HG03520 (cell line): ENCODE measurements at regions not wholly inside any gene's neighbourhood (a gene's known extent, or its start where the extent isn't known, plus 50 kb on each side); places are given as distances from the start of the nearest gene placed in this dataset.

ENCODE experiments used
- ATAC-seq: cut with Tn5 transposase; IDR thresholded peaks from one replicate; pipeline ENCODE4 v1.9.1; 2021; ENCODE audit warnings: mild to moderate bottlenecking, moderate library complexity; ENCODE audit not compliant: unreplicated experiment

- ATAC-seq: no peak
Observed at GRCh38 chr3:159441279-159441678, 547.4 kb upstream of the IL12A start.

- ATAC-seq: no peak
Observed at GRCh38 chr3:159443266-159443665, 545.4 kb upstream of the IL12A start.

- no peak for ATAC-seq
Observed at GRCh38 chr3:159447841-159448240, 540.8 kb upstream of the IL12A start.

- no peak for ATAC-seq
Observed at GRCh38 chr3:159448902-159449301, 539.7 kb upstream of the IL12A start.

GRCh38 chr3:159451067-159451466 lies 537.6 kb upstream of the IL12A start:
- no peak for ATAC-seq

GRCh38 chr3:159451482-159451881 lies 537.2 kb upstream of the IL12A start:
- no peak for ATAC-seq

- ATAC-seq: no peak
Observed at GRCh38 chr3:159453036-159453435, 535.6 kb upstream of the IL12A start.

GRCh38 chr3:159453945-159454344 lies 534.7 kb upstream of the IL12A start:
- ATAC-seq: no peak

GRCh38 chr3:159455741-159456181 lies 532.9 kb upstream of the IL12A start:
- no peak for ATAC-seq

GRCh38 chr3:159458010-159458409 lies 530.6 kb upstream of the IL12A start:
- ATAC-seq: no peak

- no peak for ATAC-seq
Observed at GRCh38 chr3:159458982-159459381, 529.7 kb upstream of the IL12A start.

- no peak for ATAC-seq
Observed at GRCh38 chr3:159472611-159473010, 516.0 kb upstream of the IL12A start.

- ATAC-seq: no peak
Observed at GRCh38 chr3:159473206-159473605, 515.4 kb upstream of the IL12A start.

GRCh38 chr3:159480046-159480445 lies 508.6 kb upstream of the IL12A start:
- ATAC-seq: no peak

- no peak for ATAC-seq
Observed at GRCh38 chr3:159482241-159482993, 506.2 kb upstream of the IL12A start.

GRCh38 chr3:159482994-159483367 lies 505.7 kb upstream of the IL12A start:
- no peak for ATAC-seq

- ATAC-seq: no peak
Observed at GRCh38 chr3:159486580-159486979, 502.1 kb upstream of the IL12A start.

- ATAC-seq: no peak
Observed at GRCh38 chr3:159487304-159487703, 501.3 kb upstream of the IL12A start.

- no peak for ATAC-seq
Observed at GRCh38 chr3:159488602-159489001, 500.0 kb upstream of the IL12A start.

- no peak for ATAC-seq
Observed at GRCh38 chr3:159497361-159497760, 491.3 kb upstream of the IL12A start.

- ATAC-seq: no peak
Observed at GRCh38 chr3:159499031-159499793, 489.4 kb upstream of the IL12A start.

GRCh38 chr3:159501029-159501428 lies 487.6 kb upstream of the IL12A start:
- no peak for ATAC-seq
